22Rv1 (cell line): ENCODE measurements at regions not wholly inside any gene's neighbourhood (a gene's known extent, or its start where the extent isn't known, plus 50 kb on each side); places are given as distances from the start of the nearest gene placed in this dataset.

Experiments
- CTCF ChIP-seq: fragments of 450-650 bp; IDR thresholded peaks from 2 replicates; pipeline ENCODE4 v1.5.1; 2017; ENCODE audit warnings: mild to moderate bottlenecking
- ZFX ChIP-seq: fragments of 450-650 bp; IDR thresholded peaks from 2 replicates; pipeline ENCODE4 v1.6.1; 2017; ENCODE audit warnings: antibody characterized with exemption, borderline replicate concordance

- TF ChIP-seq CTCF (no peak), ZFX (no peak)
These were observed 316.4 kb upstream of the DUSP10 start for GRCh38 chr1:222058249-222058648.
